Esophagus (tissue), 2 donors: ENCODE measurements at regions not wholly inside any gene's neighbourhood (a gene's known extent, or its start where the extent isn't known, plus 50 kb on each side); places are given as distances from the start of the nearest gene placed in this dataset.

Experiments used
- H3K27ac ChIP-seq, 2 donors: one replicate each; pipeline ENCODE4 v1.5.1; 2013; ENCODE audit warnings: low read depth in 2 of 2, mild to moderate bottlenecking in 2 of 2, inconsistent platforms in 1 of 2, low read length in 1 of 2, moderate library complexity in 1 of 2
- H3K27me3 ChIP-seq, 2 donors: one replicate each; pipeline ENCODE4 v1.6.1; 2013; ENCODE audit warnings: low read length in 2 of 2, control low read depth in 1 of 2, mild to moderate bottlenecking in 1 of 2; ENCODE audit not compliant: insufficient read depth in 2 of 2, control insufficient read depth in 1 of 2
- H3K36me3 ChIP-seq, 2 donors: one replicate each; pipeline ENCODE4 v1.6.1; 2013; ENCODE audit warnings: low read length in 1 of 2; ENCODE audit not compliant: control insufficient read depth in 2 of 2, insufficient read depth in 2 of 2
- H3K4me1 ChIP-seq, 2 donors: one replicate each; pipeline ENCODE4 v1.6.1; 2013; ENCODE audit warnings: low read length in 1 of 2; ENCODE audit not compliant: control insufficient read depth in 2 of 2, insufficient read depth in 2 of 2
- H3K4me3 ChIP-seq, 2 donors: one replicate each; pipeline ENCODE4 v1.5.1; 2013; ENCODE audit warnings: low read length in 2 of 2, mild to moderate bottlenecking in 2 of 2, low read depth in 1 of 2, moderate library complexity in 1 of 2
- H3K9me3 ChIP-seq, 2 donors: one replicate each; pipeline ENCODE4 v1.6.1; 2013; ENCODE audit warnings: mild to moderate bottlenecking in 2 of 2, low read depth in 1 of 2, low read length in 1 of 2, moderate library complexity in 1 of 2; ENCODE audit not compliant: control insufficient read depth in 2 of 2, insufficient read depth in 1 of 2
- WGBS, 2 donors: extraction: QIAGEN DNeasy Blood & Tissue Kit; methylation state at CpG; one replicate each; pipeline ENCODE4 v1.1.7; 2013; 5-methylcytosine and 5-hydroxymethylcytosine counted together
- donor health status: healthy with polysubstance abuse.
- donor health status: Bipolar disorder and iron deficiency.

GRCh38 chr2:221254299-221254698 lies 317.8 kb downstream of the EPHA4 start:
- no peaks in the 10 kb centered on the region for H3K9me3 ChIP-seq
- 43 to 53% methylated on average over 4 of the region's 4 CpGs for WGBS, 2 donors
- no peak overlapping the region for H3K27ac ChIP-seq
- H3K27me3 ChIP-seq, result no peaks in the 10 kb centered on the region
- H3K36me3 ChIP-seq, result no peaks in the 10 kb centered on the region
- no peak overlapping the region for H3K4me3 ChIP-seq
- no peaks in the 10 kb centered on the region for H3K4me1 ChIP-seq

GRCh38 chr2:221255862-221256261 lies 316.2 kb downstream of the EPHA4 start:
- Histone ChIP-seq H3K36me3 (no peaks in the 10 kb centered on the region), H3K27ac (no peak overlapping the region), H3K9me3 (no peaks in the 10 kb centered on the region), H3K27me3 (no peaks in the 10 kb centered on the region), H3K4me1 (no peaks in the 10 kb centered on the region), H3K4me3 (no peak overlapping the region)
- 38 to 45% methylated on average over 5 of the region's 5 CpGs for WGBS, 2 donors

- Histone ChIP-seq H3K36me3 (no peaks in the 10 kb centered on the region), H3K4me1 (no peaks in the 10 kb centered on the region), H3K4me3 (no peak overlapping the region), H3K27me3 (no peaks in the 10 kb centered on the region), H3K9me3 (no peaks in the 10 kb centered on the region), H3K27ac (no peak overlapping the region)
- 98 to 99% methylated on average over 3 of the region's 3 CpGs for WGBS, 2 donors
Measured at GRCh38 chr2:221258464-221258863, 313.6 kb downstream of the EPHA4 start.

GRCh38 chr2:221262651-221263050 lies 309.5 kb downstream of the EPHA4 start:
- H3K4me1 ChIP-seq, result no peaks in the 10 kb centered on the region
- no peak overlapping the region for H3K4me3 ChIP-seq
- H3K27me3 ChIP-seq, result no peaks in the 10 kb centered on the region
- H3K36me3 ChIP-seq, result no peaks in the 10 kb centered on the region
- H3K9me3 ChIP-seq, result no peaks in the 10 kb centered on the region
- WGBS, 2 donors, result 73 to 88% methylated on average over 3 of the region's 3 CpGs
- H3K27ac ChIP-seq, result no peak overlapping the region

GRCh38 chr2:221263573-221263972 lies 308.5 kb downstream of the EPHA4 start:
- H3K27ac ChIP-seq, result no peak overlapping the region
- WGBS, 2 donors, result 94% methylated on average over 2 of the region's 2 CpGs
- no peaks in the 10 kb centered on the region for H3K4me1 ChIP-seq
- H3K27me3 ChIP-seq, result no peaks in the 10 kb centered on the region
- no peaks in the 10 kb centered on the region for H3K36me3 ChIP-seq
- no peak overlapping the region for H3K4me3 ChIP-seq
- no peaks in the 10 kb centered on the region for H3K9me3 ChIP-seq

GRCh38 chr2:221264318-221264717 lies 307.8 kb downstream of the EPHA4 start:
- 70 to 80% methylated on average over 2 of the region's 2 CpGs for WGBS, 2 donors
- H3K4me3 ChIP-seq, result no peak overlapping the region
- H3K27ac ChIP-seq, result no peak overlapping the region
- H3K4me1 ChIP-seq, result no peaks in the 10 kb centered on the region
- H3K27me3 ChIP-seq, result no peaks in the 10 kb centered on the region
- no peaks in the 10 kb centered on the region for H3K9me3 ChIP-seq
- H3K36me3 ChIP-seq, result no peaks in the 10 kb centered on the region

DNA sequence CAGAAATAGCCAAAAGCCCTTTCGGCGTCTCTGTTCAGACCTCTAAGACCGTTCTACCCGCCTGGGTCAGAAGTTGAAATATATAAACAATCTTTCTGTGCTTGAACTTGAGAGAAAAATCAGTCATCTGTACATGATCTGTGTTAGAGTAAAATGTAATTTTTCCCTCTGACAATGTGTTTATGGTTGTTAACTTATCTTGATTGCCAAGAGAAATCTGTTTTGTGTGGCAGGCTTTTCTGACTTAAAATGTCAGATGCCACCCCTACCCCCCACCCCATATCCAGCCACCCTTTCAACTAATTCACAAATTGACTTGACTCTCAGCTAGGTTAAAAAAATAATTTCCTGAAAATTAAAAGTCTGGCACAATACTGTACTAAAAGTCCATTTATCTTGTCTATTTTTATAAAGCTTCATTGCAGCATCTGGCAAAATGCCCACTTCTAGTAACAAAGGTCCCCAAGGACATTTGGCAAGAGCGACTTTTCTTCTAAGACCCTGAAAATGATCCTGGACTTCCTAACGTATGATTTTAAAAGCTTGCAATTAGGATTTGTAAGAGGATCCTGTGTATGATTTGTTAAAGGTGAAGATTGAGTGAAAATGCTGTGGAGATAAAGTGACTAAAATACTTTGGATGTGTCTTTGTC lies 304.2 kb downstream of the EPHA4 start:
- 61 to 64% methylated on average over 6 of the region's 6 CpGs for WGBS, 2 donors
- no peaks in the 10 kb centered on the region for H3K9me3 ChIP-seq
- H3K4me3 ChIP-seq, result no peak overlapping the region
- no peaks in the 10 kb centered on the region for H3K36me3 ChIP-seq
- H3K27me3 ChIP-seq, result no peaks in the 10 kb centered on the region
- no peaks in the 10 kb centered on the region for H3K4me1 ChIP-seq
- no peak overlapping the region for H3K27ac ChIP-seq

DNA sequence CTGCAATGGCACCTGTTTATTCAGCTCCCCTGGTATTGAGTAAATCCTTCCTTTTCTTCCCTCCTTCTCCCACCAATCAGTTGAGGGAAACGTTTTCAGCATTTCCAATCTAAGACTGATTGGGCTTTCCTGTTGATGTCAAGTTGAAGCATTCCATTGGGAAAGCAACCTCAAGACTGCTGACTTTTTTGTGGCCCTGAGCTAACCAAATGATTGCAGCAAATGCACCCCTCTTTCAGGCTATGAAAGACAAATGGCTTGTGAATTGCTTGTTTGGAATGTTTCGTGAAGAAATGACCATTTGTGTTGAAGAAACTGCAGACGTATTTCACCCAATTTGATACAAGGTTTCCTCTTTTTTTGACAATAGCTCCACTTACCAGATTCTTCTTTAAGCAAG lies 303.5 kb downstream of the EPHA4 start:
- no peaks in the 10 kb centered on the region for H3K27me3 ChIP-seq
- no peaks in the 10 kb centered on the region for H3K9me3 ChIP-seq
- no peak overlapping the region for H3K27ac ChIP-seq
- H3K4me1 ChIP-seq, result no peaks in the 10 kb centered on the region
- no peaks in the 10 kb centered on the region for H3K36me3 ChIP-seq
- H3K4me3 ChIP-seq, result no peak overlapping the region
- 57 to 62% methylated on average over 3 of the region's 3 CpGs for WGBS, 2 donors

- Histone ChIP-seq H3K9me3 (no peaks in the 10 kb centered on the region), H3K27me3 (no peaks in the 10 kb centered on the region), H3K27ac (no peak overlapping the region), H3K36me3 (no peaks in the 10 kb centered on the region), H3K4me3 (no peak overlapping the region), H3K4me1 (no peaks in the 10 kb centered on the region)
- 29 to 42% methylated on average over 2 of the region's 2 CpGs for WGBS, 2 donors
Measured at GRCh38 chr2:221270806-221271205, 301.3 kb downstream of the EPHA4 start.

DNA sequence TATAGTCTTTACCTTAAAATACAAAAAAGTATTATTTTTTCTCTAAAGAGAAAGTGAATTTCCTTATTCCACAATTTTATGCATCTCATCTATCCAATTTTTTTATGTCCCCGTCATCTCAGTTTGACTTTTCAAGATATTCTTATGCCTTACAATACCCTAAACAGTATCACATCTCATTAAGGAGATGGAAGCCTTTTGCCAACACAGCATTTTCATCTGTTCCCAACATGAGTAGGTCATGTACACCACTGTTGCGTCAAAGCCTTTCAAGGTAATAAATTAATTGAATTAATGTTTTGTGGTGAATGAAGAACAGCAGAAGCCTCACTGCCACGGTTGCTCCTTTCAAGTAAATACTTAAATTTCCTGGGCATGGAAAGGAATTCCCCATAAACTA lies 299.4 kb downstream of the EPHA4 start:
- H3K9me3 ChIP-seq, result no peaks in the 10 kb centered on the region
- no peak overlapping the region for H3K27ac ChIP-seq
- H3K27me3 ChIP-seq, result no peaks in the 10 kb centered on the region
- 77 to 82% methylated on average over 3 of the region's 3 CpGs for WGBS, 2 donors
- H3K36me3 ChIP-seq, result no peaks in the 10 kb centered on the region
- no peak overlapping the region for H3K4me3 ChIP-seq
- no peaks in the 10 kb centered on the region for H3K4me1 ChIP-seq
